ENCODE measurements at regions not wholly inside any gene's neighbourhood (a gene's known extent, or its start where the extent isn't known, plus 50 kb on each side); places are given as distances from the start of the nearest gene placed in this dataset.

DNA sequence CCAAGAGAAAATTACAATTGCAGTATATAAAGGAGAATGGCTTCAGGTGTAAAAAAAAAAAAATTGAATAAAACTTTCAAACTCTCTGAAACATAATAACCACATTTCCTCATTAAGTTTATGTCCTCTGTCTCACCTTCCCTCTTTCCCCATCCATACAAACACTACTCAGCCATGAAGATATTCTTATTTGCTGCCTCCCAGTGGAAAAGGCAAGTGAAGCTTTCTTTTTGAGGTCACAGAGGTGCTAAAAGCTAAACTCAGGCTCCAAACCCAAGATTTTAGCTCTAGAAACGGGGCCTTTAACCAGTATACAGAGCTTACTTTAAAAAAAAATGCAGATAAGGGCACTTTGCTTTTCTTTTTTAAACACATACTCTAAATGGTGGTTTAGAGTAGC is 1568.5 kb downstream of the FAM181B start:
- H3K4me1 ChIP-seq (ENCODE audit: control insufficient read depth in 4 of 4, insufficient read depth in 4 of 4, low read length in 3 of 4): no peaks in the 10 kb centered on the region
- TF ChIP-seq, protein P1, sequence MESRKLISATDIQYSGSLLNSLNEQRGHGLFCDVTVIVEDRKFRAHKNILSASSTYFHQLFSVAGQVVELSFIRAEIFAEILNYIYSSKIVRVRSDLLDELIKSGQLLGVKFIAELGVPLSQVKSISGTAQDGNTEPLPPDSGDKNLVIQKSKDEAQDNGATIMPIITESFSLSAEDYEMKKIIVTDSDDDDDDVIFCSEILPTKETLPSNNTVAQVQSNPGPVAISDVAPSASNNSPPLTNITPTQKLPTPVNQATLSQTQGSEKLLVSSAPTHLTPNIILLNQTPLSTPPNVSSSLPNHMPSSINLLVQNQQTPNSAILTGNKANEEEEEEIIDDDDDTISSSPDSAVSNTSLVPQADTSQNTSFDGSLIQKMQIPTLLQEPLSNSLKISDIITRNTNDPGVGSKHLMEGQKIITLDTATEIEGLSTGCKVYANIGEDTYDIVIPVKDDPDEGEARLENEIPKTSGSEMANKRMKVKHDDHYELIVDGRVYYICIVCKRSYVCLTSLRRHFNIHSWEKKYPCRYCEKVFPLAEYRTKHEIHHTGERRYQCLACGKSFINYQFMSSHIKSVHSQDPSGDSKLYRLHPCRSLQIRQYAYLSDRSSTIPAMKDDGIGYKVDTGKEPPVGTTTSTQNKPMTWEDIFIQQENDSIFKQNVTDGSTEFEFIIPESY (IDR thresholded peaks at IDR 0.05): no peak
- TF ChIP-seq HNF4G (IDR thresholded peaks at IDR 0.05) (no peak), HNF4A (conservative IDR thresholded peaks at IDR 0.05) (no peak), RXRA (IDR thresholded peaks at IDR 0.05) (no peak), EGR1 (IDR thresholded peaks at IDR 0.05; ENCODE audit: low read depth in 2 of 2) (no peak), GABPA (IDR thresholded peaks at IDR 0.05 in 1 of 2, conservative IDR thresholded peaks at IDR 0.05 in 1 of 2) (no peak), FOXA1 (IDR thresholded peaks at IDR 0.05) (no peak), YY1 (IDR thresholded peaks at IDR 0.05) (no peak), JUND (IDR thresholded peaks at IDR 0.05) (no peak), SP1 (IDR thresholded peaks at IDR 0.05) (no peak), NR2F2 (IDR thresholded peaks at IDR 0.05) (no peak), FOXA2 (IDR thresholded peaks at IDR 0.05) (no peak), RAD21 (IDR thresholded peaks at IDR 0.05) (no peak)
- TF ChIP-seq, protein P2, sequence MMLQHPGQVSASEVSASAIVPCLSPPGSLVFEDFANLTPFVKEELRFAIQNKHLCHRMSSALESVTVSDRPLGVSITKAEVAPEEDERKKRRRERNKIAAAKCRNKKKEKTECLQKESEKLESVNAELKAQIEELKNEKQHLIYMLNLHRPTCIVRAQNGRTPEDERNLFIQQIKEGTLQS (IDR thresholded peaks at IDR 0.05): no peak
- TF ChIP-seq, protein P3, sequence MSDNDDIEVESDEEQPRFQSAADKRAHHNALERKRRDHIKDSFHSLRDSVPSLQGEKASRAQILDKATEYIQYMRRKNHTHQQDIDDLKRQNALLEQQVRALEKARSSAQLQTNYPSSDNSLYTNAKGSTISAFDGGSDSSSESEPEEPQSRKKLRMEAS (IDR thresholded peaks at IDR 0.05): no peak
- TF ChIP-seq, protein P4, sequence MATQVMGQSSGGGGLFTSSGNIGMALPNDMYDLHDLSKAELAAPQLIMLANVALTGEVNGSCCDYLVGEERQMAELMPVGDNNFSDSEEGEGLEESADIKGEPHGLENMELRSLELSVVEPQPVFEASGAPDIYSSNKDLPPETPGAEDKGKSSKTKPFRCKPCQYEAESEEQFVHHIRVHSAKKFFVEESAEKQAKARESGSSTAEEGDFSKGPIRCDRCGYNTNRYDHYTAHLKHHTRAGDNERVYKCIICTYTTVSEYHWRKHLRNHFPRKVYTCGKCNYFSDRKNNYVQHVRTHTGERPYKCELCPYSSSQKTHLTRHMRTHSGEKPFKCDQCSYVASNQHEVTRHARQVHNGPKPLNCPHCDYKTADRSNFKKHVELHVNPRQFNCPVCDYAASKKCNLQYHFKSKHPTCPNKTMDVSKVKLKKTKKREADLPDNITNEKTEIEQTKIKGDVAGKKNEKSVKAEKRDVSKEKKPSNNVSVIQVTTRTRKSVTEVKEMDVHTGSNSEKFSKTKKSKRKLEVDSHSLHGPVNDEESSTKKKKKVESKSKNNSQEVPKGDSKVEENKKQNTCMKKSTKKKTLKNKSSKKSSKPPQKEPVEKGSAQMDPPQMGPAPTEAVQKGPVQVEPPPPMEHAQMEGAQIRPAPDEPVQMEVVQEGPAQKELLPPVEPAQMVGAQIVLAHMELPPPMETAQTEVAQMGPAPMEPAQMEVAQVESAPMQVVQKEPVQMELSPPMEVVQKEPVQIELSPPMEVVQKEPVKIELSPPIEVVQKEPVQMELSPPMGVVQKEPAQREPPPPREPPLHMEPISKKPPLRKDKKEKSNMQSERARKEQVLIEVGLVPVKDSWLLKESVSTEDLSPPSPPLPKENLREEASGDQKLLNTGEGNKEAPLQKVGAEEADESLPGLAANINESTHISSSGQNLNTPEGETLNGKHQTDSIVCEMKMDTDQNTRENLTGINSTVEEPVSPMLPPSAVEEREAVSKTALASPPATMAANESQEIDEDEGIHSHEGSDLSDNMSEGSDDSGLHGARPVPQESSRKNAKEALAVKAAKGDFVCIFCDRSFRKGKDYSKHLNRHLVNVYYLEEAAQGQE (IDR thresholded peaks at IDR 0.05): no peak
- TF ChIP-seq, protein P5, sequence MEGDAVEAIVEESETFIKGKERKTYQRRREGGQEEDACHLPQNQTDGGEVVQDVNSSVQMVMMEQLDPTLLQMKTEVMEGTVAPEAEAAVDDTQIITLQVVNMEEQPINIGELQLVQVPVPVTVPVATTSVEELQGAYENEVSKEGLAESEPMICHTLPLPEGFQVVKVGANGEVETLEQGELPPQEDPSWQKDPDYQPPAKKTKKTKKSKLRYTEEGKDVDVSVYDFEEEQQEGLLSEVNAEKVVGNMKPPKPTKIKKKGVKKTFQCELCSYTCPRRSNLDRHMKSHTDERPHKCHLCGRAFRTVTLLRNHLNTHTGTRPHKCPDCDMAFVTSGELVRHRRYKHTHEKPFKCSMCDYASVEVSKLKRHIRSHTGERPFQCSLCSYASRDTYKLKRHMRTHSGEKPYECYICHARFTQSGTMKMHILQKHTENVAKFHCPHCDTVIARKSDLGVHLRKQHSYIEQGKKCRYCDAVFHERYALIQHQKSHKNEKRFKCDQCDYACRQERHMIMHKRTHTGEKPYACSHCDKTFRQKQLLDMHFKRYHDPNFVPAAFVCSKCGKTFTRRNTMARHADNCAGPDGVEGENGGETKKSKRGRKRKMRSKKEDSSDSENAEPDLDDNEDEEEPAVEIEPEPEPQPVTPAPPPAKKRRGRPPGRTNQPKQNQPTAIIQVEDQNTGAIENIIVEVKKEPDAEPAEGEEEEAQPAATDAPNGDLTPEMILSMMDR (IDR thresholded peaks at IDR 0.05; ENCODE audit: low read depth, low read length, missing input control): no peak
- WGBS: 33% methylated on average over 1 of the region's 1 CpG
- no peak overlapping the region for H3K4me3 ChIP-seq (ENCODE audit: low read depth in 1 of 3, low read length in 3 of 3)
- H3K36me3 ChIP-seq (ENCODE audit: control insufficient read depth in 4 of 4, insufficient read depth in 3 of 4, low read depth in 1 of 4, low read length in 3 of 4): no peaks in the 10 kb centered on the region
- H3K9me3 ChIP-seq (ENCODE audit: control insufficient read depth in 4 of 4, low read length in 3 of 4): peaks cover 0 to 2% (median 0%) of the 10 kb centered on the region in 4 donors
- no peak for DNase-seq (ENCODE audit: low spot score)
- H3K9ac ChIP-seq (ENCODE audit: low read depth in 1 of 2, low read length in 2 of 2): no peak overlapping the region
- no peak overlapping the region for H3K27ac ChIP-seq (ENCODE audit: low read depth in 1 of 2, low read length in 2 of 2)
- no peaks in the 10 kb centered on the region for H3K27me3 ChIP-seq (ENCODE audit: control insufficient read depth in 4 of 4, insufficient read depth in 4 of 4, low read length in 3 of 4)

DNA sequence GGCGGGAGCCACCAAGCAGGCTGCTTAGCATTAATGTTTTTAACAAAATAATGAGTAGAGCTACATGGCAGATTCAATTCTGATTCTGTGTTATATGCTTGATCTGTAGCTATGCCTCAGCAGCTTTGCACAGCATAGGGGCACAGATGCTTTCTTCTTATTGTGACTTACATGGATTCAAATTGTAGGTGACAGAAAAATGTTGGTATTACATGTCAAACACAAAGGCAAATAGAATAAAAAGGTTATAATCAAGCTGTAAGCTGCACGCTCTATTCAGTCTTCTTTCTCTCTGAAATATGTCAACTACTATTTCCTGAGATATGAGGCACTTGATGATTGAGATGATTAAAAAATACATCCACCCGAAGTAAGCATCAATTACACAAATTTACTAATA is 1573.8 kb downstream of the FAM181B start:
- Histone ChIP-seq H3K9ac (ENCODE audit: low read depth in 1 of 2, low read length in 2 of 2) (no peak overlapping the region), H3K27ac (ENCODE audit: low read depth in 1 of 2, low read length in 2 of 2) (no peak overlapping the region)
- 82% methylated on average over 3 of the region's 3 CpGs for WGBS
- TF ChIP-seq SP1 (IDR thresholded peaks at IDR 0.05) (no peak), TAF1 (conservative IDR thresholded peaks at IDR 0.05) (no peak), NR2F2 (IDR thresholded peaks at IDR 0.05) (no peak), YY1 (IDR thresholded peaks at IDR 0.05) (no peak), HNF4G (IDR thresholded peaks at IDR 0.05) (no peak), HNF4A (conservative IDR thresholded peaks at IDR 0.05) (no peak), EGR1 (IDR thresholded peaks at IDR 0.05; ENCODE audit: low read depth in 2 of 2) (no peak), RAD21 (IDR thresholded peaks at IDR 0.05) (no peak), GABPA (IDR thresholded peaks at IDR 0.05 in 1 of 2, conservative IDR thresholded peaks at IDR 0.05 in 1 of 2) (no peak)
- TF ChIP-seq, protein P3 (IDR thresholded peaks at IDR 0.05): no peak
- TF ChIP-seq, protein P4 (IDR thresholded peaks at IDR 0.05): no peak
- TF ChIP-seq, protein P1 (IDR thresholded peaks at IDR 0.05): no peak

More for the DNA sequence above, 1573.8 kb downstream of the FAM181B start:
- Histone ChIP-seq H3K9me3 (ENCODE audit: control insufficient read depth in 4 of 4, low read length in 3 of 4) (no peaks in the 10 kb centered on the region), H3K27me3 (ENCODE audit: control insufficient read depth in 4 of 4, insufficient read depth in 4 of 4, low read length in 3 of 4) (no peaks in the 10 kb centered on the region), H3K4me1 (ENCODE audit: control insufficient read depth in 4 of 4, insufficient read depth in 4 of 4, low read length in 3 of 4) (no peaks in the 10 kb centered on the region), H3K4me3 (ENCODE audit: low read depth in 1 of 3, low read length in 3 of 3) (no peak overlapping the region), H3K36me3 (ENCODE audit: control insufficient read depth in 4 of 4, insufficient read depth in 3 of 4, low read depth in 1 of 4, low read length in 3 of 4) (no peaks in the 10 kb centered on the region)
- DNase-seq (ENCODE audit: low spot score): no peak

Measured in liver (tissue), 8 donors.